ENCODE measurements at regions not wholly inside any gene's neighbourhood (a gene's known extent, or its start where the extent isn't known, plus 50 kb on each side); places are given as distances from the start of the nearest gene placed in this dataset.

GRCh38 chr15:91447991-91448644 lies 348.1 kb downstream of the SV2B start:
- TF ChIP-seq POLR2A (IDR thresholded peaks at IDR 0.05) (no peak), CTCF (IDR thresholded peaks at IDR 0.05) (no peak)
